ENCODE measurements at regions not wholly inside any gene's neighbourhood (a gene's known extent, or its start where the extent isn't known, plus 50 kb on each side); places are given as distances from the start of the nearest gene placed in this dataset.

DNA sequence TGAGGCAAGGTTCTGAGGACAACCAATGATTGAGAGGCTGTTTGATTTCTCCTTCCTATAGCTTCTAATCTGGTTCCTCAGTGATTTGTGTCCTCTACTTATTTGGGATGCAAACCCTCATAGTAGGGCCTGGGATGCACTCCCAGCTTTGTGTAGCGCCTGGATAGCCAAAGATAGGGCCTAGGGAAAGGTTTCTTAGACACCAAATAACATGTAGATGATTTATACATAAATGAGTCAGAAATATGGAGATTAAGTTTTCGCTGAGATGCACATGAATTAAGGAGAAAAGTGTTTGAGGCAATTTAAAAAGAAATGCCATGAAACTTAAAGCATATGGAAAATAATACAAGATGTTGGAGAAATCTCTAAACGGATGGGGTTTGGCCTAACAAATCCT, 66.0 kb upstream of the LMO4 start:
- no peak for ATAC-seq
- Histone ChIP-seq H3K4me1 (no peaks in the 10 kb centered on the region), H3K27ac (no peak overlapping the region), H3K4me3 (no peak overlapping the region), H3K27me3 (no peaks in the 10 kb centered on the region), H3K9me3 (peaks cover 0 to 11% (median 0%) of the 10 kb centered on the region in 3 donors), H3K36me3 (no peaks in the 10 kb centered on the region)
- WGBS, 2 donors (ENCODE audit: low coverage in 1 of 2): 79 to 87% methylated on average over 3 of the region's 3 CpGs
- TF ChIP-seq, protein P1, sequence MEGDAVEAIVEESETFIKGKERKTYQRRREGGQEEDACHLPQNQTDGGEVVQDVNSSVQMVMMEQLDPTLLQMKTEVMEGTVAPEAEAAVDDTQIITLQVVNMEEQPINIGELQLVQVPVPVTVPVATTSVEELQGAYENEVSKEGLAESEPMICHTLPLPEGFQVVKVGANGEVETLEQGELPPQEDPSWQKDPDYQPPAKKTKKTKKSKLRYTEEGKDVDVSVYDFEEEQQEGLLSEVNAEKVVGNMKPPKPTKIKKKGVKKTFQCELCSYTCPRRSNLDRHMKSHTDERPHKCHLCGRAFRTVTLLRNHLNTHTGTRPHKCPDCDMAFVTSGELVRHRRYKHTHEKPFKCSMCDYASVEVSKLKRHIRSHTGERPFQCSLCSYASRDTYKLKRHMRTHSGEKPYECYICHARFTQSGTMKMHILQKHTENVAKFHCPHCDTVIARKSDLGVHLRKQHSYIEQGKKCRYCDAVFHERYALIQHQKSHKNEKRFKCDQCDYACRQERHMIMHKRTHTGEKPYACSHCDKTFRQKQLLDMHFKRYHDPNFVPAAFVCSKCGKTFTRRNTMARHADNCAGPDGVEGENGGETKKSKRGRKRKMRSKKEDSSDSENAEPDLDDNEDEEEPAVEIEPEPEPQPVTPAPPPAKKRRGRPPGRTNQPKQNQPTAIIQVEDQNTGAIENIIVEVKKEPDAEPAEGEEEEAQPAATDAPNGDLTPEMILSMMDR (IDR thresholded peaks at IDR 0.05): no peak
- TF ChIP-seq POLR2AphosphoS5 (IDR thresholded peaks at IDR 0.05) (no peak), POLR2A (IDR thresholded peaks at IDR 0.05) (no peak), EP300 (IDR thresholded peaks at IDR 0.05) (no peak)

DNA sequence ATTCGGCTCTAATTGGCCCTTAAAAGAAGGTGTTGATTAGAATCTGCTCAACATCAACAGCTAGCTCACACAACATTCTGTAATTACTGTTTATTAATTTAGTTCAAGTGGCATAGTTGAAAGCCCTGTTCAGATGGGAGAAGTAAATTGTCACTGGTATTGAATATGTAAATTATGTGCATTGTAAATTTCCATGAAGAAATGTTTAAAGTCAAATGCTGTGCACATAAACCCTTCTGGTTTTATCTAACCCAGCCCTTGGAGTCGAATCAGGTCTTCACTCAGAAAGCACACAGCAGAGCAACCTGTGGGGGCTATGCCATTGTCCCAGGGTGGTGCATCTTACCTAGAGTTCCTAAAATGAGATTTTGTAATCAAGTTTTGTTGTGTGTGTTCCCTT, 65.4 kb upstream of the LMO4 start:
- no peak overlapping the region for H3K4me3 ChIP-seq
- no peak overlapping the region for H3K27ac ChIP-seq
- H3K4me1 ChIP-seq: no peaks in the 10 kb centered on the region
- H3K36me3 ChIP-seq: no peaks in the 10 kb centered on the region
- H3K27me3 ChIP-seq: no peaks in the 10 kb centered on the region
- peaks cover 0 to 11% (median 0%) of the 10 kb centered on the region in 3 donors for H3K9me3 ChIP-seq
- WGBS, 2 donors (ENCODE audit: low coverage in 1 of 2): 80 to 88% methylated on average over 2 of the region's 2 CpGs
- no peak for ATAC-seq
- TF ChIP-seq EP300 (IDR thresholded peaks at IDR 0.05) (no peak), POLR2A (IDR thresholded peaks at IDR 0.05) (no peak), POLR2AphosphoS5 (IDR thresholded peaks at IDR 0.05) (no peak)
- TF ChIP-seq, protein P1 (IDR thresholded peaks at IDR 0.05): no peak

DNA sequence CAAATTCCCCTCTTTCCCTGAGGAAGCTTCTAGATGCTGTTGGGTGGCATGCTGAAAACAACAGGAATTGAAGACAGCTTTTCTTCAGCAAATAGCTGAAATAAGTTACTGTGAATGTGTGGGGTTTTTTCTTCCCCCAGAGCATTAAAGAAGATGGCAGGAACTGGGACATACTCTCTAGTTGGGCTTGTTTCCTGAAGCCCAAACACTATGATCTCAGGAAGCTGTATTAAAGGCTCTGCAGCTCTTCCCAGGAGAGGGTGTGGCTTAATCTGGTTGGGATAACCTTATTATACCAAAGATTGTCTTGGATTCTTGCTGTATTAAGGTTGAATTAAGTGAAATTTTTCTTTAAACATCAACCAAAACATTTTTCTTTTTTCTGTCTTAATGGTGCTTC, 64.9 kb upstream of the LMO4 start:
- no peak for TF ChIP-seq POLR2A (IDR thresholded peaks at IDR 0.05)
- TF ChIP-seq POLR2AphosphoS5 (IDR thresholded peaks at IDR 0.05): no peak
- TF ChIP-seq, protein P1 (IDR thresholded peaks at IDR 0.05): no peak
- TF ChIP-seq EP300 (IDR thresholded peaks at IDR 0.05): no peak
- H3K36me3 ChIP-seq: no peaks in the 10 kb centered on the region
- peaks cover 0 to 6% (median 0%) of the 10 kb centered on the region in 3 donors for H3K9me3 ChIP-seq
- H3K27ac ChIP-seq: no peak overlapping the region
- H3K4me1 ChIP-seq: no peaks in the 10 kb centered on the region
- no peaks in the 10 kb centered on the region for H3K27me3 ChIP-seq
- ATAC-seq: no peak
- H3K4me3 ChIP-seq: no peak overlapping the region

DNA sequence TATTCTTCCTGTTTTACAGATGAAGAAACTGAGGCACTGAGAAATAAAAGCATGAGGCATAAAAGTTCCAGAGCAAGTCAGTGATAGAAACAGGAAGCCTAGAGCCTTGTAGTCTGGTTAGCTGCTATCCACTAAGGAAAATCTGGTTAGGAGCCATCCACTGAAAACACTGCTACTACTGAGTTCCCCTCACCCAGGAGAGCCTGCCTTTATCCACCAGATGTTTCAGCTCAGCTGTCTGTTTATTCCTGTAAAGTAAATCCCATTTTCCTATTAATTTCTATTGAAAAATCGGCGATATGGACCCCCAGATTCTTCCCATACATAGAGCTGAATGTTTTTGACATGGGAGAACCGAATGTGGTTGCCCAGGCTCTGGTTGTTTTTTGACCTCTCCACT, 63.7 kb upstream of the LMO4 start:
- TF ChIP-seq POLR2A (IDR thresholded peaks at IDR 0.05): no peak
- TF ChIP-seq EP300 (IDR thresholded peaks at IDR 0.05): no peak
- TF ChIP-seq POLR2AphosphoS5 (IDR thresholded peaks at IDR 0.05): no peak
- TF ChIP-seq, protein P1 (IDR thresholded peaks at IDR 0.05): no peak
- H3K27me3 ChIP-seq: no peaks in the 10 kb centered on the region
- H3K4me1 ChIP-seq: no peaks in the 10 kb centered on the region
- H3K4me3 ChIP-seq: no peak overlapping the region
- H3K27ac ChIP-seq: no peak overlapping the region
- no peak for ATAC-seq
- H3K9me3 ChIP-seq: no peaks in the 10 kb centered on the region
- H3K36me3 ChIP-seq: no peaks in the 10 kb centered on the region
- 36 to 37% methylated on average over 3 of the region's 3 CpGs for WGBS, 2 donors (ENCODE audit: low coverage in 1 of 2)

DNA sequence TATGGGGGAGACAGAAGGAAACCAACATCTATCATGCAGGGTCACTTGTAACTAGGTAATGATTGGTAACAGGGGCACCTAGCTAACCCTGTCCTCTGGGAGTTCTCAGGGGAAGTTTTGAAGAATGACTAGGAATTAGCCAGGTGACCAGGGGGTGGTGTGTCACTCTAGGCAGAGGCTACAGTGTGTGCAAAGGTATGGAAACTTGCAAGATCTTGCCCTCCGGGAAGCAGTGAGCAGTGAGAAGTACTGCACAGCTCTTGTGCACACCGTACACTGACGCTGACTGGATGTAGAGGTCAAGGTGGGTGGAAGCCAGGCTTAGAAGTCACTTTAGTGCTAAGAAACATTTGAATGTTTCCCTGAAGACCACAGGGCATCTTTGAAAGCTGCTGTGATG, 62.9 kb upstream of the LMO4 start:
- H3K4me3 ChIP-seq: no peak overlapping the region
- no peak for ATAC-seq
- H3K9me3 ChIP-seq: no peaks in the 10 kb centered on the region
- WGBS, 2 donors (ENCODE audit: low coverage in 1 of 2): 100% methylated on average over 1 to 3 of the region's 3 CpGs
- H3K4me1 ChIP-seq: no peaks in the 10 kb centered on the region
- no peak for TF ChIP-seq POLR2A (IDR thresholded peaks at IDR 0.05)
- no peaks in the 10 kb centered on the region for H3K27me3 ChIP-seq
- H3K27ac ChIP-seq: no peak overlapping the region
- no peaks in the 10 kb centered on the region for H3K36me3 ChIP-seq

DNA sequence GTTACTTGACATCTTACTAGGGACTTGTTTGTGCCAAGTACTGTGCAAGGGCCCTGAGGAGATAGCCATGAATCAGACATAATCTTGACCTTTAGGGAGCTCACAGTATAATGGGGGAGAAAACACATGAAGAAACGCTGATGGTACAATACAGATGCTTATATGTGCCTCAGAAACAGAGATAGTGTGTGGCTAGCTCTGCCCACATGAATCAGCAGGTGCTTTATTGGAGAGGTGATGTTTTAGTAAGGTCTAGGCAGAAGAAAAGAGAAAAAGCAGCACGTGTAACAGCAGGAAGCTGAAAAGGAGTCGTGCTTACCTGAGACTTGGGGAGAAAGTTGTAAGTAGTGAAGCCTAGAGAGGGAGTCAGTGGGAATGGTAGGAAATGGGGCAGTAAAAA, 60.6 kb upstream of the LMO4 start:
- no peaks in the 10 kb centered on the region for H3K36me3 ChIP-seq
- no peaks in the 10 kb centered on the region for H3K9me3 ChIP-seq
- no peak overlapping the region for H3K4me3 ChIP-seq
- no peak for ATAC-seq
- H3K27me3 ChIP-seq: no peaks in the 10 kb centered on the region
- H3K27ac ChIP-seq: no peak overlapping the region
- 76 to 81% methylated on average over 3 of the region's 3 CpGs for WGBS, 2 donors (ENCODE audit: low coverage in 1 of 2)
- no peaks in the 10 kb centered on the region for H3K4me1 ChIP-seq
- TF ChIP-seq EP300 (IDR thresholded peaks at IDR 0.05): no peak
- no peak for TF ChIP-seq POLR2AphosphoS5 (IDR thresholded peaks at IDR 0.05)
- TF ChIP-seq, protein P1 (IDR thresholded peaks at IDR 0.05): no peak
- TF ChIP-seq POLR2A (IDR thresholded peaks at IDR 0.05): no peak
